Activated CD4-positive, alpha-beta T cell treated with anti-CD3 and anti-CD28 coated beads, Interleukin-2, amount 10 ng/mL, durations not matched to agents 24 days and 14 days (primary cell): ENCODE measurements at regions not wholly inside any gene's neighbourhood (a gene's known extent, or its start where the extent isn't known, plus 50 kb on each side); places are given as distances from the start of the nearest gene placed in this dataset.
"Not testable (repeated sequence)": the region's sequence is repeated elsewhere in the genome, so short reads cannot be mapped to it uniquely, and the experiment has no call there.

Source experiments
- DNase-seq: peaks from one replicate; pipeline ENCODE4 v3.0.0; 2022
- H3K27ac Mint-ChIP-seq: one replicate; pipeline ENCODE4 v1.8.0; 2022; ENCODE audit warnings: mild to moderate bottlenecking, mixed read lengths
- H3K27me3 Mint-ChIP-seq: one replicate; pipeline ENCODE4 v1.8.0; 2022; ENCODE audit warnings: mixed read lengths
- H3K36me3 Mint-ChIP-seq: one replicate; pipeline ENCODE4 v1.8.0; 2022; ENCODE audit warnings: low read depth, mild to moderate bottlenecking, mixed read lengths
- H3K4me1 Mint-ChIP-seq: one replicate; pipeline ENCODE4 v1.8.0; 2021; ENCODE audit warnings: mixed read lengths
- H3K4me3 Mint-ChIP-seq: one replicate; pipeline ENCODE4 v1.8.0; 2022; ENCODE audit warnings: mild to moderate bottlenecking, moderate library complexity, mixed read lengths
- H3K9me3 Mint-ChIP-seq: one replicate; pipeline ENCODE4 v1.8.0; 2021; ENCODE audit warnings: mixed read lengths
- intact Hi-C: fragments of 100-400 bp; cut with micrococcal nuclease; formaldehyde crosslinking; loops from one replicate; pipeline ENCODE4 v1.15.1; 2023

DNA sequence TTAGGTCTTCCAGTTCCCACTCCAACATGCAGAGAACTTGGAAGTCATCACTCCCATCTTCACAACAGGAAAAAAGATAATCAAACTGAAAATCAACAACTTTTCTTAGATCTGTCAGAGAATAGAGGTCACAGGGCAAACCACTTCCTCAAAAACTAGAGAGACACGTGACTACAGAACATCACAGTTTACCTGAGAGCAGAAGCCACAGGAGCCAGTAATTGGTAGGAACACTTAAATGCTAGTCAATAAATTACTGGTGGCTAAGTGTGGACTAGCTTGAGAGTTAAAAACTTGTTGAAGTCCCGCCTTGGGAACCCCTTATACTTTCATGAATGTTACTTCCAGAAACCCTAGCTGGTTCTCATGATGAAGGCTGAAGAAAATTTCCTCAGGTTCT, 81.1 kb downstream of the THSD1 start:
- H3K4me3 Mint-ChIP-seq, intact Hi-C loops, H3K4me1 Mint-ChIP-seq, H3K36me3 Mint-ChIP-seq, H3K27ac Mint-ChIP-seq, H3K9me3 Mint-ChIP-seq: not testable (repeated sequence)
- peak; percentile 38 for DNase-seq
- H3K27me3 Mint-ChIP-seq: peaks cover 14% of the 10 kb centered on the region

DNA sequence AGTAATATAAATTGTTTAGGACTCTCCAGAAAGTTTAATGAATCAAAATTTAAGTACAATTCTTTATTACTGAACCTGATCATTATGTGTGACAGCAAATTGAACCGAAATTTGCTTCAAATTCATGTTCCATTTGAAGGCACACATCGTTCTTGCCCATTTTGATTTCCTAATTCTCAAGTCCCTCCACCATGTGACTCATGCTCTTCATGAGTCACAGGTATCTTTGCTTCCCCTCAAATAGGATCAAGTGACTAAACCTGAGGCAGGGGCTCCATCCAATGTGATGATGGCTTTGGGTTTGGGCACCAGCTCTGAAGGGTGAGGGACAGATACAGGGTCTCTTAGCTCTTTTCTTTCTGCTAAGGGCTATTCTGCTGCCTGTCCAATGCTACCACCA, 86.1 kb downstream of the THSD1 start:
- H3K9me3 Mint-ChIP-seq: peaks cover 3% of the 10 kb centered on the region
- H3K4me3 Mint-ChIP-seq: no peak overlapping the region
- intact Hi-C loops: no loop called here
- H3K27me3 Mint-ChIP-seq: peaks cover 12% of the 10 kb centered on the region
- H3K4me1 Mint-ChIP-seq: no peaks in the 10 kb centered on the region
- no peak overlapping the region for H3K27ac Mint-ChIP-seq
- peak; percentile 34 for DNase-seq
- no peaks in the 10 kb centered on the region for H3K36me3 Mint-ChIP-seq

DNA sequence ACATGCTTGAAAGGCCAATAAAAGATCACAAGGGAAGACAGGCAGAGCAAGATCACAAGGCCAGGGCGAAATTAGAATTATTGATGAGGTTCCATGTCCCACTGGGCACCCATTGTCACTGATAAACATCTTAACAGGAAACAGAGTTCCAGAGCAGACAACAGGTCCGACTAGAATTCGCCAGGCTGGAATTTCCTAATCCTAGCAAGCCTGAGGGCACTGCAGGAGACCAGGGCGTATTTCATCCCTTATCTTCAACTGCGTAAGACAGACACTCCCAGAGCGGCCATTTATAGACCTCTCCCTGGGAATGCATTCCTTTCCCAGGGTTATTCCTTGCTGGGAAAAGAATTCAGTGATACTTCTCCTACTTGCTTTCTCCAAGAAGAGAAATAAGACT, 96.1 kb downstream of the THSD1 start:
- intact Hi-C loops, H3K27ac Mint-ChIP-seq: not testable (repeated sequence)

DNA sequence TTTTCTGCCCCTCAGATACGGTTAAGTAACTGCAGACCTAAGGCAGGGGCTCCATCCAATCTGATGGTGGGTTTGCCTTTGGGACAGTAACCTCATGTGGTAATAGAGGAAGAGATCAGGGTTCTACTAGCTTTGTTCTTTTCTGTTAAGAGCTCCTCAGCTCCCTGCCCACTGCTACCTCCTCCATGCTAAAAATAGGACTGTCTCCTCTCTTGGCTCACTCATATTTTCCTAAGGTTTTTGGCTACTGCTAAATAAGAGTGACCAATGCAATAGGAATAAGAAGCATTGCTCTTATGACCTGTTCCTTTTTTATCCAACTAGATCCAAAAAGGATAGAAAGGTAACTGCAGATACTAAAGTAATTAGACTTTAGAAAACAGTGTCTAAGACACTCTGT, 99.6 kb downstream of the THSD1 start:
- H3K4me1 Mint-ChIP-seq, DNase-seq, H3K27ac Mint-ChIP-seq, intact Hi-C loops, H3K27me3 Mint-ChIP-seq, H3K9me3 Mint-ChIP-seq, H3K36me3 Mint-ChIP-seq, H3K4me3 Mint-ChIP-seq: not testable (repeated sequence)

More for the DNA sequence above, 96.1 kb downstream of the THSD1 start:
- H3K9me3 Mint-ChIP-seq, H3K4me1 Mint-ChIP-seq, DNase-seq, H3K4me3 Mint-ChIP-seq, H3K36me3 Mint-ChIP-seq, H3K27me3 Mint-ChIP-seq: not testable (repeated sequence)

DNA sequence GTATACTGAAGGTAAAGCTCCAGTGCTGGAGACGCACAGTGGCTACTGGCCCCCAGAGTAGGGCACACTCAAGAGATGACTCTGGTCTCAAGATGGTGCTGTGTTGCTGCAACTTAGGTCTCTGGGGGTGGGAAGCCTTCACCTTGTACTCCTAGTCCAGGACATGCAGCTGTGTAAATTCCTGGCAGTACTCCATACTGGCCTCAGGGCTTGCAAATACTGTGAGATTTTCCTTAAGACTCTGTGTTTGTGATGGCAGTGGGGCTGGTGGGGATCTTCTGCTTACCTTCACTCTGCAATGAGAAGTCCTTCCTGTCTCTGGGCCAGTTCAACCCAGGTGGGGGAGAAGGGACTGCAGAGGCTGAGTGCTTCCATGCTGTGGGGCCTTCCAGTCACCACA, 102.9 kb downstream of the THSD1 start:
- H3K36me3 Mint-ChIP-seq, H3K27ac Mint-ChIP-seq, DNase-seq, H3K4me1 Mint-ChIP-seq, H3K4me3 Mint-ChIP-seq, intact Hi-C loops, H3K9me3 Mint-ChIP-seq, H3K27me3 Mint-ChIP-seq: not testable (repeated sequence)

DNA sequence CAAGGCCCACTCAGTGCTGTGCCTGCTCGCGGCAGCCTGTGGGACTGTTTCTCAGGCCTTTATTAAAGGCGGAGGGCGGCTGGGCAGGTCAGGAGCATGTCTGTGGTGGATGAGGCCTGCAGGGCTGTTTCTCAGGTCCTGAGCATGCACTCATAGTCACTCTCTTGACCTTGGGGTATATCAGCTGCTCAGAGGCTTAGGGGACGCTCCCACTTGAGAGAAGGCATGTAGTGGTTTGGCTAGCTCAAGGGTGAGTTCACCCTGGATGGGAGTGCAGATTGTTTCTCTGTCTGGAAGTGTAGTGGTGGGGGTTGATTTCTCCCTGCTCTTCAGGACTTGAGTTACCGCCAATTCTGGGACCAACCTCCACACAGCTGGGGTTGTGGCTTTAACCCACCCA, 103.3 kb downstream of the THSD1 start:
- intact Hi-C loops, H3K36me3 Mint-ChIP-seq, H3K4me3 Mint-ChIP-seq, H3K27ac Mint-ChIP-seq, DNase-seq, H3K27me3 Mint-ChIP-seq, H3K9me3 Mint-ChIP-seq, H3K4me1 Mint-ChIP-seq: not testable (repeated sequence)

DNA sequence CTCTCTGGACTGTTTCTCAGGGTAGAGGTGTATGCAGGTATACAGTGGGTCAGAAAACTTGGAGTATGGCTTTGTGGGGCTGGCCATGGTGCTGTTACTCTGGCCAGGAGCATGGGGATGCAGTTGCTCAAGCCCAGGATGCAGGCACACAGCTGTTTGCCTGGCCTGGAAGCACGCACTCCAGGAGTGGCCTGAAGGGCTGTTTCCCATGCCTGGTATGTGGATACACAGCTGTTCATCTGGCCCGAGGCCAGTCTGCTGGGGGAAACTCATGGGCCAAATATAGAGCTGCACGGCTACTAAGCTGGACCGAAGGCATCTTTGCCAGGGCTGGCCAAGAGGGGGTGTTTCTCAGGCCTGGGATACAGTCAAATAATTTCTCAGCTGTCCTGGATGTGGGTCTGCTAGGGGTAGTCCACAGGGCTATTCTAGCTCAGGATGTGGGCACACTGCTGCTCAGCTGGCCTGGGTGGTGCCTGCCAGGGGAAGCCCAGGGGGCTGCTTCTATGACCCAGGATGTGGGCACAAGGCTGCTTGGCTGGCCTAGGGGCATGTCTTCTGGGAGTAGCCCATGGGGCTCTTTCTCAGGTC, 104.1 kb downstream of the THSD1 start:
- H3K27ac Mint-ChIP-seq, H3K27me3 Mint-ChIP-seq, H3K4me1 Mint-ChIP-seq, intact Hi-C loops, H3K9me3 Mint-ChIP-seq, H3K4me3 Mint-ChIP-seq, DNase-seq, H3K36me3 Mint-ChIP-seq: not testable (repeated sequence)

DNA sequence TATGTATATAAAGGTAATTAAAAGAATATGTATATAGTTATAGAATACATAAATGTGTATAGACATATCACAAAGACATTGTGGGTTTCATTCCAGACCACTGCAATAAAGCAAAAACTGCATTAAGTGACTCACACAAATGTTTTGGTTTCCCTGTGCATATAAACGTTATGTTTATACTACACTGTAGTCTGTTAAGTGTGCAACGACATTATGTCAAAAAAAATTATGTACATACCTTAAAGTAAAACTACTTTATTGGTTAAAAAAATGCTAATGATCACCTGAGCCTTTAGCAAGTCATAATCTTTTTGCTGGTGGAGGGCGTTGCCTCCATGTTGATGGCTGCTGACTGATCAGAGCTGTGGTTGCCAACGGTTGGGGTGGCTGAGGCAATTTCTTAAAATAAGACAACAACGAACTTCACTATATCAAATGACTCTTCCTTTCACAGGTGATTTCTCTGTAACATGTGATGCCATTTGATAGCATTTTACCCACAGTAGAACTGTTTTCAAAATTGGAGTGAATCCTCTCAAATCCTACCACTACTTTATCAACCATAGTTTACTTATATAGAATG, 107.8 kb downstream of the THSD1 start:
- H3K9me3 Mint-ChIP-seq, H3K27ac Mint-ChIP-seq, H3K4me3 Mint-ChIP-seq, intact Hi-C loops, H3K4me1 Mint-ChIP-seq, H3K36me3 Mint-ChIP-seq, DNase-seq, H3K27me3 Mint-ChIP-seq: not testable (repeated sequence)

DNA sequence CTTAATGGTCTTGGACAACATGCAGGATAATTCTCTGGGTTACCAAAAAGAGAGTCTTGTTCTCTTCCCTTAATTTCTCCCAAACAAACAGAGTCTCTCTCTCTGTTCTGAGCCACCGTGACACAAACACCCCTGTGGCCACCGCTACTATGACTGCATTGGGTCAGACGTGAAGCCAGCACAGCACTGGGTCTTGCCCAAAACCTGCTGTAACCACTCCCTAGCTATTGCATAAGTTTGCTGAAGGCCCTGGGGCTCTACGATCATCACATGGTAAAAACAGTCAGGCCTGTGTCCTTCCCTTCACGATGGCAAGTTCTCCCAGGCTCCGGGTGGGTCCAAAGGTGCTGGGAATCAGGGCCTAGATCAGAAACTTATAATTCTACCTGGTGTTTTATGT, 117.1 kb downstream of the THSD1 start:
- H3K4me1 Mint-ChIP-seq, DNase-seq, H3K4me3 Mint-ChIP-seq, intact Hi-C loops, H3K36me3 Mint-ChIP-seq, H3K27me3 Mint-ChIP-seq, H3K9me3 Mint-ChIP-seq, H3K27ac Mint-ChIP-seq: not testable (repeated sequence)

DNA sequence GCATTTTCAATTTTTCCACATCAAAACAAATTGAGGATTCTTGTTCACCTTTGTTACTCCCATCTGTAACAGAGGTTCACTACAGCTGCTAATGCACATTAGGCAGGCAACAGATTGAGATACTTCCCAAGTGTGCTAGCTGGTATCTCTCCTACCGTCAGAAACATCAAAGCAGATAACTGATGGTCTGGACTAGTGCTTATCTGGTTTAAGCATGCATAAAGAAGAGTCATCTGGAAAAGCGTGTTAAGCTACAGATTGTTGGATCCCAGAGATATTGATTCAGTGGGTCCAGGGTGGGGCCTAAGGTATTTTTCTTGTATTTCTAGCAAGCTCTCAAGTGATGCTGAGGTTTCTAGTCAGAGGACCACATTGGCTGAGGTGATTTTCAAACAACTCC, 122.0 kb upstream of the NEK3 start:
- H3K4me1 Mint-ChIP-seq, H3K36me3 Mint-ChIP-seq, H3K4me3 Mint-ChIP-seq, intact Hi-C loops, DNase-seq, H3K27me3 Mint-ChIP-seq, H3K27ac Mint-ChIP-seq, H3K9me3 Mint-ChIP-seq: not testable (repeated sequence)

DNA sequence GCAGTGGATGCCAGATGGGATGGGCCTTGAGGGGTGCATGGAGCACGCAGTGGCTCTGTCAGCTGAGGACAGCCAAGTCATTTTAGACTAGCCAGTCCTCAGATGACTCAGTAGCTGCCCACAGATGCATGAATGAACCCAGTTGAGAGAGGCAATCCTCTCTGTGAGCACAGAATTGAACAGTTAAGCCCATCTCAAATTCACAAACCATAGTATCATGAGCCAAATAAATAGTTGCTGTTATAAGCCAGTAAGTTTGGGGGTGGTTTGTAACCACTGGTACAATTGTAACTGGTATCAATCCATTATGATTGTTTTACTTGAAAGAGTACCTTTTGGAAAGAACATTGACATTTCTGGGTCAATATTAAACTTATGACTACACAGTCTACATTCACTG, 120.0 kb upstream of the NEK3 start:
- H3K36me3 Mint-ChIP-seq, H3K27ac Mint-ChIP-seq, H3K27me3 Mint-ChIP-seq, DNase-seq, H3K4me1 Mint-ChIP-seq, intact Hi-C loops, H3K4me3 Mint-ChIP-seq, H3K9me3 Mint-ChIP-seq: not testable (repeated sequence)

DNA sequence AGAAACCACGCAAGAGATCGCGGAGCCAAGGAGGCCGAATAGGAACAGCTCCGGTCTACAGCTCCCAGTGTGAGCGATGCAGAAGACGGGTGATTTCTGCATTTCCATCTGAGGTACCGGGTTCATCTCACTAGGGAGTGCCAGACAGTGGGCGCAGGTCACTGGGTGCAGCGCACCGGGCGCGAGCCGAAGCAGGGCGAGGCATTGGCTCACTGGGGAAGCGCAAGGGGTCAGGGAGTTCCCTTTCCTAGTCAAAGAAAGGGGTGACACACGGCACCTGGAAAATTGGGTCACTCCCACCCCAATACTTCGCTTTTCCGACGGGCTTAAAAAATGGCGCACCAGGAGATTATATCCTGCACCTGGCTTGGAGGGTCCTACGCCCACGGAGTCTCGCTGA, 94.9 kb upstream of the NEK3 start:
- DNase-seq, intact Hi-C loops, H3K4me3 Mint-ChIP-seq, H3K9me3 Mint-ChIP-seq, H3K27ac Mint-ChIP-seq, H3K36me3 Mint-ChIP-seq, H3K4me1 Mint-ChIP-seq, H3K27me3 Mint-ChIP-seq: not testable (repeated sequence)

DNA sequence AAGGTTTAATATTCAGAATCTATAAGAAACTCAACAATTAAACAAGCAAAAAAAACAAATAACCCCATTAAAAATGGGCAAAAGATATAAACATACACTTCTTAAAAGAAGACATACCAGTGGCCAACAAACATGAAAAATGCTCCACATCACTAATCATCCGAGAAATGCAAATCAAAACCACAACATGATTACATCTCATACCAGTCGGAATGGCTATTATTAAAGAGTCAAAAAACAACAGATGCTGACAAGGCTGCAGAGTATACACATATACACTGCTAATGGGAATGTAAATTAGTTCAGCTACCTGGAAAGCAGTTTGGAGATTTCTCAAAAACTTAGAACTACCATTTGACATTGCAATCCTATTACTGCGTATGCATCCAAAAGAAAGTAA, 81.4 kb upstream of the NEK3 start:
- H3K4me1 Mint-ChIP-seq, H3K27ac Mint-ChIP-seq, H3K4me3 Mint-ChIP-seq, H3K27me3 Mint-ChIP-seq, DNase-seq, H3K36me3 Mint-ChIP-seq, intact Hi-C loops, H3K9me3 Mint-ChIP-seq: not testable (repeated sequence)

DNA sequence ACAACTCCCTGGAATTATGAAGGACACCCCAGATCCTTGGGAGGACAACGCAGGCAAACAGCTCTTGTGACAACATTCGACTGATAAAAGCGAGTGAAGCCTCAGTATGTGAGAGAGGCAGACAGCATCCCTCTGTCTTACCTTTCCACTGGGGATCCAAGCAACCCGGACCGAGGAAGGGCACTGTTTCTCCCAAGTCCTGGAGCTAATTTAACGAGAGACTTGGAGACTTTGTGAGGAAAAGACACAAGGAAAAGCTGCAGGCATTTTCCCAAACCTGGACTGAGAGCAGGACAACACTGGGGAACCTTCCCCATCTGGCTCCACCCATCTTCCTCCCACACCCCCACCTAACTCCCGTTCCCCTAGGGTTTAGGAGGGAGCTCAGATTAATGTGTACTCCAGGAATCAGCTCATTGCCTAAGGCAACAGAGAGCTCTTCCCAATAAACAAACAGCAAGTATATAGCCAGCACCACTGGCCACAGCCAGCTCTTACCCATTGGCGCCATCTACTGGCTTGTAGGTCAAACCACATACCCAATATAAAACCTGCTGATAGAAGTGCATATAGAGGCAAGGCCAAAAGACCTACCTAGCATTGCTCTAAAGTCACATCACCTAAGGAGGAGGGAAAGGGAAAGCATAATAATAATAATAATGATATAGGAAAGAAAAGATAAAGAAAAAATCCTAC, 76.7 kb upstream of the NEK3 start:
- not testable (repeated sequence) for H3K27me3 Mint-ChIP-seq, H3K36me3 Mint-ChIP-seq, H3K27ac Mint-ChIP-seq, H3K4me3 Mint-ChIP-seq, H3K9me3 Mint-ChIP-seq, H3K4me1 Mint-ChIP-seq
- intact Hi-C loops: loop anchor here (2.0 kb wide), 1 partner anchor 235 kb away; no protein-coding TSS in a partner anchor
- peak; percentile 84 for DNase-seq

DNA sequence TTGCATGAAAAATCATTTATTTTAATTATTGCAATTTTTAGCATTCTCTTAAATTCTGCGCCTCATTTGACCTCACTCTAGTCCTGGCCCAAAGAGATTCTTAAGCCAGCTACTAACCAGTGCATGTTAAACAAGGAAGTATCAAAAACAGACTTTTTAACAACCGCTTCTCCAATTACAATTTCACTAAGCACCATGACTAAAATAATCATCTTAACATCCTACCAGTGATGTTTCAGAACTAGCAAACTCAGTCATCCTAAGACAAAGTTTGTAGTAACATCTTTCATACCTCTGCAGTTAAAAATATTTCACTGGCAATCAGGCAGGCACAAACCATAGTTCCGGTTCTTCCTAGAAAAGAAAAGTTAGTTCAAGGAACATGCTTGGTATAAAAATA, 75.5 kb upstream of the NEK3 start:
- H3K27ac Mint-ChIP-seq, H3K27me3 Mint-ChIP-seq, H3K36me3 Mint-ChIP-seq, intact Hi-C loops, H3K4me1 Mint-ChIP-seq, DNase-seq, H3K4me3 Mint-ChIP-seq, H3K9me3 Mint-ChIP-seq: not testable (repeated sequence)
